HL-60 (cell line): ENCODE measurements at regions not wholly inside any gene's neighbourhood (a gene's known extent, or its start where the extent isn't known, plus 50 kb on each side); places are given as distances from the start of the nearest gene placed in this dataset.

ENCODE experiments used
- DNase-seq, 2 experiments: peaks; one replicate each; pipeline ENCODE4 v3.0.0-alpha.2; 2010 to 2020; ENCODE audit warnings: low read depth in 1 of 2, low spot score in 1 of 2
- H3K27ac ChIP-seq: fragments of 250-450 bp; sonication (Bioruptor Pico); replicated peaks from 2 replicates; pipeline ENCODE4 v1.5.1; 2020; ENCODE audit warnings: mild to moderate bottlenecking, moderate library complexity
- H3K27me3 ChIP-seq: fragments of 250-450 bp; sonication (Bioruptor Pico); 2 replicates; pipeline ENCODE4 v1.5.1; 2021; ENCODE audit warnings: mild to moderate bottlenecking, moderate library complexity; ENCODE audit not compliant: insufficient read depth, poor library complexity, severe bottlenecking
- H3K4me3 ChIP-seq: replicated peaks from 2 replicates; pipeline ENCODE4 v1.5.1; 2011; ENCODE audit warnings: mild to moderate bottlenecking, control low read depth, low read length; ENCODE audit not compliant: insufficient read depth
- GABPA ChIP-seq: IDR thresholded peaks from 2 replicates; pipeline ENCODE4 v1.6.1; 2012; ENCODE audit warnings: low read depth
- POLR2AphosphoS5 ChIP-seq: IDR thresholded peaks from 2 replicates; pipeline ENCODE4 v1.6.1; 2012; ENCODE audit warnings: low read depth
- SPI1 ChIP-seq: IDR thresholded peaks from 2 replicates; pipeline ENCODE4 v1.6.1; 2012; ENCODE audit warnings: low read depth, mild to moderate bottlenecking, borderline replicate concordance
- TF ChIP-seq, protein P1 (sequence below): IDR thresholded peaks from 2 replicates; pipeline ENCODE4 v1.6.1; 2012; ENCODE audit warnings: low read depth; ENCODE audit not compliant: insufficient replicate concordance
- TF ChIP-seq, protein P2 (sequence below): IDR thresholded peaks from one replicate; pipeline ENCODE4 v1.5.1; 2011; ENCODE audit warnings: low read length, control low read depth, inconsistent platforms; ENCODE audit not compliant: insufficient read depth

DNA sequence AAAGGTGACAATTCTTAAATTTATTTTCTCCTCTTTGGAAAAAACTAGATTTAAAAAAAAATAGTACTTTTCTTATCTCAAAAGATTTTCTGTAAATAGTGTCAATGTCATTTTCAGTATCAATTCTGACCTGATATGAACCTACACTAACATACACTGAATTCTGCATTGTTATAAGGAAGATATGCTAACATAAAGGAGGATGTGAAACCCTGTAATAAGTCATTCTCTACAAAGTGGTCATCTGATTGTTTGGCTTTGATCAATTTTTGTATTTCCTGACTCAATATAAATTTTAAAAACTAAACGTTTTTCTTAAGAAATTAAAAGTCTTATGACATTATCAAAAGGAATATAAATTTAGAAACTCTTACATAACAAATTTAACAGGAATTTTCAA is 233.6 kb upstream of the EDIL3 start:
- no peak for DNase-seq
- no peak overlapping the region for H3K27ac ChIP-seq
- H3K4me3 ChIP-seq, result no peak overlapping the region
- TF ChIP-seq, protein P1, sequence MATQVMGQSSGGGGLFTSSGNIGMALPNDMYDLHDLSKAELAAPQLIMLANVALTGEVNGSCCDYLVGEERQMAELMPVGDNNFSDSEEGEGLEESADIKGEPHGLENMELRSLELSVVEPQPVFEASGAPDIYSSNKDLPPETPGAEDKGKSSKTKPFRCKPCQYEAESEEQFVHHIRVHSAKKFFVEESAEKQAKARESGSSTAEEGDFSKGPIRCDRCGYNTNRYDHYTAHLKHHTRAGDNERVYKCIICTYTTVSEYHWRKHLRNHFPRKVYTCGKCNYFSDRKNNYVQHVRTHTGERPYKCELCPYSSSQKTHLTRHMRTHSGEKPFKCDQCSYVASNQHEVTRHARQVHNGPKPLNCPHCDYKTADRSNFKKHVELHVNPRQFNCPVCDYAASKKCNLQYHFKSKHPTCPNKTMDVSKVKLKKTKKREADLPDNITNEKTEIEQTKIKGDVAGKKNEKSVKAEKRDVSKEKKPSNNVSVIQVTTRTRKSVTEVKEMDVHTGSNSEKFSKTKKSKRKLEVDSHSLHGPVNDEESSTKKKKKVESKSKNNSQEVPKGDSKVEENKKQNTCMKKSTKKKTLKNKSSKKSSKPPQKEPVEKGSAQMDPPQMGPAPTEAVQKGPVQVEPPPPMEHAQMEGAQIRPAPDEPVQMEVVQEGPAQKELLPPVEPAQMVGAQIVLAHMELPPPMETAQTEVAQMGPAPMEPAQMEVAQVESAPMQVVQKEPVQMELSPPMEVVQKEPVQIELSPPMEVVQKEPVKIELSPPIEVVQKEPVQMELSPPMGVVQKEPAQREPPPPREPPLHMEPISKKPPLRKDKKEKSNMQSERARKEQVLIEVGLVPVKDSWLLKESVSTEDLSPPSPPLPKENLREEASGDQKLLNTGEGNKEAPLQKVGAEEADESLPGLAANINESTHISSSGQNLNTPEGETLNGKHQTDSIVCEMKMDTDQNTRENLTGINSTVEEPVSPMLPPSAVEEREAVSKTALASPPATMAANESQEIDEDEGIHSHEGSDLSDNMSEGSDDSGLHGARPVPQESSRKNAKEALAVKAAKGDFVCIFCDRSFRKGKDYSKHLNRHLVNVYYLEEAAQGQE, result no peak
- no peak for TF ChIP-seq SPI1
- no peak for TF ChIP-seq POLR2AphosphoS5
- TF ChIP-seq, protein P2, sequence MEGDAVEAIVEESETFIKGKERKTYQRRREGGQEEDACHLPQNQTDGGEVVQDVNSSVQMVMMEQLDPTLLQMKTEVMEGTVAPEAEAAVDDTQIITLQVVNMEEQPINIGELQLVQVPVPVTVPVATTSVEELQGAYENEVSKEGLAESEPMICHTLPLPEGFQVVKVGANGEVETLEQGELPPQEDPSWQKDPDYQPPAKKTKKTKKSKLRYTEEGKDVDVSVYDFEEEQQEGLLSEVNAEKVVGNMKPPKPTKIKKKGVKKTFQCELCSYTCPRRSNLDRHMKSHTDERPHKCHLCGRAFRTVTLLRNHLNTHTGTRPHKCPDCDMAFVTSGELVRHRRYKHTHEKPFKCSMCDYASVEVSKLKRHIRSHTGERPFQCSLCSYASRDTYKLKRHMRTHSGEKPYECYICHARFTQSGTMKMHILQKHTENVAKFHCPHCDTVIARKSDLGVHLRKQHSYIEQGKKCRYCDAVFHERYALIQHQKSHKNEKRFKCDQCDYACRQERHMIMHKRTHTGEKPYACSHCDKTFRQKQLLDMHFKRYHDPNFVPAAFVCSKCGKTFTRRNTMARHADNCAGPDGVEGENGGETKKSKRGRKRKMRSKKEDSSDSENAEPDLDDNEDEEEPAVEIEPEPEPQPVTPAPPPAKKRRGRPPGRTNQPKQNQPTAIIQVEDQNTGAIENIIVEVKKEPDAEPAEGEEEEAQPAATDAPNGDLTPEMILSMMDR, result no peak
- no peak for TF ChIP-seq GABPA
- no peaks in the 10 kb centered on the region for H3K27me3 ChIP-seq

DNA sequence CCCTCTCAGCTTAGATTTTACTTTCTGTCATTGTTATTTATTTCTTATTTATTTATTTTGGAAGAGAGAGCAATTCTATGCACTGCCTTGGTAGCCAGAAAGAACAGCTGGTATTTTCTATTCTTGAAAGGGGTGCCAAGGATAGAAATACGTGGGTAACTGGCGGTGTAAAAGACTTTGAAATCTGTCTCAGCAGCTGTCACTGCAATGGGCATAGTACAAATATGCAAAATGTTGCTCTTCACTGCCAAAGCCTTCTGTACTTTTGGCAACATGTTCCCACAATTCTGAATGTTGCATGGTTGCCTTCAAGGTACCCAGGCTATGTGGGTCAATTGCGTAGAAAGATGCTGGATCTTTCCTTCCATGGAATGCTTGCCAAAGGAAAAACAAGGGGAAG is 230.2 kb upstream of the EDIL3 start:
- DNase-seq, result no peak
- TF ChIP-seq, protein P1, result no peak
- no peak for TF ChIP-seq SPI1
- TF ChIP-seq GABPA, result no peak
- TF ChIP-seq, protein P2, result no peak
- no peak for TF ChIP-seq POLR2AphosphoS5
- H3K27ac ChIP-seq, result no peak overlapping the region

DNA sequence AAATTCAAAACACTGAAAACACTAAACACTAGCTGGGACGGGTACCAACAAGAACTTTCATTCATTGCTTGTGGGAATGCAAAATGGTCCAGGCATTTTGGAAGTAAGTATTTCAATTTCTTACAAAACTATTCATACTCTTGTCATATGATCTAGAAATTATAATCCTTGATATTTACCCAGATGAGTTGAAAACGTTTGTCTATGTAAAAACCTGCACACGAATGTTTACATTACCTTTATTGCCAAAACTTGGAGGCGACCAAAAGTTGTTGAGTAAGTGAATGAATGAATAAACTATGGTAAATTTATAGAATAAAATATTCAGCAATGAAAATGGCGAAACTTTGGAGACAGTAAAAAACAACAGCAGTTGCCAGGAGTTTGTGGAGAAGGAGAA is 222.1 kb upstream of the EDIL3 start:
- TF ChIP-seq SPI1 (no peak), POLR2AphosphoS5 (no peak), GABPA (no peak)
- TF ChIP-seq, protein P1, result no peak
- TF ChIP-seq, protein P2, result no peak
- no peak for DNase-seq
- H3K27me3 ChIP-seq, result no peaks in the 10 kb centered on the region
- H3K27ac ChIP-seq, result no peak overlapping the region
- no peak overlapping the region for H3K4me3 ChIP-seq

More for the DNA sequence above, 230.2 kb upstream of the EDIL3 start:
- H3K4me3 ChIP-seq, result no peak overlapping the region
- H3K27me3 ChIP-seq, result no peaks in the 10 kb centered on the region
